ENCODE measurements at regions not wholly inside any gene's neighbourhood (a gene's known extent, or its start where the extent isn't known, plus 50 kb on each side); places are given as distances from the start of the nearest gene placed in this dataset.
"Not testable (repeated sequence)": the region's sequence is repeated elsewhere in the genome, so short reads cannot be mapped to it uniquely, and the experiment has no call there.

GRCh38 chr5:82721087-82721410 is 356.1 kb downstream of the TMEM167A start:
- ChIA-PET CTCF (no interaction called here), POLR2A (no interaction called here)
- DNase-seq (ENCODE audit: low read depth, low spot score) = no peak
- TF ChIP-seq CTCF (IDR thresholded peaks at IDR 0.05; ENCODE audit: insufficient read depth, low read length, missing control alignments) = no peak
- H3K4me3 ChIP-seq (ENCODE audit: low read depth, low read length) = no peak overlapping the region

GRCh38 chr5:82720213-82721086 is 356.7 kb downstream of the TMEM167A start:
- no peak for TF ChIP-seq CTCF (IDR thresholded peaks at IDR 0.05; ENCODE audit: insufficient read depth, low read length, missing control alignments)
- POLR2A ChIA-PET = interaction anchor here (0.6 kb wide), 1 partner anchor 329 kb away, joined by 5 read pairs; no protein-coding TSS in a partner anchor
- H3K4me3 ChIP-seq (ENCODE audit: low read depth, low read length) = no peak overlapping the region
- no peak for DNase-seq (ENCODE audit: low read depth, low spot score)
- CTCF ChIA-PET = no interaction called here

GRCh38 chr5:82719368-82719767 is 357.8 kb downstream of the TMEM167A start:
- ChIA-PET CTCF (no interaction called here), POLR2A (no interaction called here)
- H3K4me3 ChIP-seq (ENCODE audit: low read depth, low read length) = no peak overlapping the region
- TF ChIP-seq CTCF (IDR thresholded peaks at IDR 0.05; ENCODE audit: insufficient read depth, low read length, missing control alignments) = no peak
- no peak for DNase-seq (ENCODE audit: low read depth, low spot score)

- no peak for DNase-seq (ENCODE audit: low read depth, low spot score)
- no peak for TF ChIP-seq CTCF (IDR thresholded peaks at IDR 0.05; ENCODE audit: insufficient read depth, low read length, missing control alignments)
- ChIA-PET CTCF (no interaction called here), POLR2A (no interaction called here)
- H3K4me3 ChIP-seq (ENCODE audit: low read depth, low read length) = no peak overlapping the region
Measured at GRCh38 chr5:82717738-82718137, 359.5 kb downstream of the TMEM167A start.

- CTCF ChIA-PET; DNase-seq (ENCODE audit: low read depth, low spot score); H3K4me3 ChIP-seq (ENCODE audit: low read depth, low read length); POLR2A ChIA-PET: not testable (repeated sequence)
Measured at GRCh38 chr5:82714732-82715131, 362.5 kb downstream of the TMEM167A start.

GRCh38 chr5:82713811-82714210 is 363.4 kb downstream of the TMEM167A start:
- ChIA-PET CTCF (no interaction called here), POLR2A (no interaction called here)
- no peak for DNase-seq (ENCODE audit: low read depth, low spot score)
- H3K4me3 ChIP-seq (ENCODE audit: low read depth, low read length) = no peak overlapping the region
- TF ChIP-seq CTCF (IDR thresholded peaks at IDR 0.05; ENCODE audit: insufficient read depth, low read length, missing control alignments) = no peak

- no peak for TF ChIP-seq CTCF (IDR thresholded peaks at IDR 0.05; ENCODE audit: insufficient read depth, low read length, missing control alignments)
- ChIA-PET POLR2A (no interaction called here), CTCF (no interaction called here)
- no peak for DNase-seq (ENCODE audit: low read depth, low spot score)
- no peak overlapping the region for H3K4me3 ChIP-seq (ENCODE audit: low read depth, low read length)
Measured at GRCh38 chr5:82707741-82708140, 369.5 kb downstream of the TMEM167A start.
